Erythroblast (primary cell): ENCODE measurements at regions not wholly inside any gene's neighbourhood (a gene's known extent, or its start where the extent isn't known, plus 50 kb on each side); places are given as distances from the start of the nearest gene placed in this dataset.

Experiments
- GATA1 ChIP-seq: IDR thresholded peaks from 2 replicates; pipeline ENCODE4 v1.6.1; 2011; ENCODE audit warnings: low read depth, mild to moderate bottlenecking, control low read depth, low read length, moderate library complexity
- POLR2A ChIP-seq: IDR thresholded peaks from 2 replicates; pipeline ENCODE4 v1.6.1; 2011; ENCODE audit warnings: mild to moderate bottlenecking, low read length

GRCh38 chr20:19122395-19122794, 90.0 kb upstream of the SLC24A3 start:
- TF ChIP-seq POLR2A (no peak), GATA1 (no peak)
